ENCODE measurements at regions not wholly inside any gene's neighbourhood (a gene's known extent, or its start where the extent isn't known, plus 50 kb on each side); places are given as distances from the start of the nearest gene placed in this dataset.

DNA sequence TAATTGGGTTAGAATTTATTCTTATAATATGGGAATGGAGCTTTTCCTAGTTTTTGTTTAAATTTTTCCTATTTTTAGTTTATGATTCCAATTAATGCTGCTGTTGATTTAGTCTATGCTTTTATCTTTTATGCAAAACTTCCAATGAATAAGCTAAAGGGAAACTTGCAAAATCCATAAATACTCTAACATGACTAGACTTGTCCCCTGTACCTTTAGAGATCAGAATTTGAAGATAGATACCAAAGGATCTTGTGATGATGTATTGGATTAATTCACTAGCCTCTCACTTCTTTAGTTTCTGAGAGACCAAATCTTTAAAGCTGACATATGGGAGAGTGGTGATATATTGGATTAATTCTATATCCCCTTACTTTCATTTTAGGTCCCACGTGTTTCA lies 306.6 kb upstream of the PRMT6 start:
- no peak for DNase-seq
- Histone ChIP-seq H3K36me3 (no peaks in the 10 kb centered on the region), H3K9me3 (replicated peaks) (no peaks in the 10 kb centered on the region), H3K4me1 (no peaks in the 10 kb centered on the region), H3K4me3 (no peak overlapping the region), H3K27me3 (ENCODE audit: low read depth) (no peaks in the 10 kb centered on the region), H3K27ac (replicated peaks) (no peak overlapping the region)
- intact Hi-C loops (cut with micrococcal nuclease): no loop called here
- TF ChIP-seq, protein P1, sequence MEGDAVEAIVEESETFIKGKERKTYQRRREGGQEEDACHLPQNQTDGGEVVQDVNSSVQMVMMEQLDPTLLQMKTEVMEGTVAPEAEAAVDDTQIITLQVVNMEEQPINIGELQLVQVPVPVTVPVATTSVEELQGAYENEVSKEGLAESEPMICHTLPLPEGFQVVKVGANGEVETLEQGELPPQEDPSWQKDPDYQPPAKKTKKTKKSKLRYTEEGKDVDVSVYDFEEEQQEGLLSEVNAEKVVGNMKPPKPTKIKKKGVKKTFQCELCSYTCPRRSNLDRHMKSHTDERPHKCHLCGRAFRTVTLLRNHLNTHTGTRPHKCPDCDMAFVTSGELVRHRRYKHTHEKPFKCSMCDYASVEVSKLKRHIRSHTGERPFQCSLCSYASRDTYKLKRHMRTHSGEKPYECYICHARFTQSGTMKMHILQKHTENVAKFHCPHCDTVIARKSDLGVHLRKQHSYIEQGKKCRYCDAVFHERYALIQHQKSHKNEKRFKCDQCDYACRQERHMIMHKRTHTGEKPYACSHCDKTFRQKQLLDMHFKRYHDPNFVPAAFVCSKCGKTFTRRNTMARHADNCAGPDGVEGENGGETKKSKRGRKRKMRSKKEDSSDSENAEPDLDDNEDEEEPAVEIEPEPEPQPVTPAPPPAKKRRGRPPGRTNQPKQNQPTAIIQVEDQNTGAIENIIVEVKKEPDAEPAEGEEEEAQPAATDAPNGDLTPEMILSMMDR (IDR thresholded peaks at IDR 0.05; ENCODE audit: borderline replicate concordance): no peak

DNA sequence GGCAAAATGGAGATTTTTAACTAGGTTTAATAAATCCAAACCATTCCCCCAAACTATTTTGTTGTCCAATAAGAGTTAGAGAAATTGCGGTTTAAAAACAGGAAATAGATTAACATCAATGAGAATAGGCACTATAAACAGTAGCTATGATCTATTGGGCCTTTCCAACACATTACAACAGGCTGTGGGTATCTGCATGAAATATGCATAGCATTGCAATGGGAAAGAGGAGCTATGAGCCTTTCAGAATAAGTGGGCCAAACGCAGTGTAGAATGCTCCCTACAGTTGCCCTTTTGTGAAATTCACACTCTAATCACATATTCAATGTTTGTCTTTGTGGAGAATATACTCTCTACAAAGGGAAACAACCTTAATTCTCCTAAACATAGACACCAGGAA lies 305.5 kb upstream of the PRMT6 start:
- intact Hi-C loops (cut with micrococcal nuclease): no loop called here
- Histone ChIP-seq H3K4me1 (no peaks in the 10 kb centered on the region), H3K4me3 (no peak overlapping the region), H3K36me3 (no peaks in the 10 kb centered on the region), H3K9me3 (replicated peaks) (no peaks in the 10 kb centered on the region), H3K27ac (replicated peaks) (no peak overlapping the region), H3K27me3 (ENCODE audit: low read depth) (no peaks in the 10 kb centered on the region)
- TF ChIP-seq, protein P1 (IDR thresholded peaks at IDR 0.05; ENCODE audit: borderline replicate concordance): no peak
- no peak for DNase-seq

DNA sequence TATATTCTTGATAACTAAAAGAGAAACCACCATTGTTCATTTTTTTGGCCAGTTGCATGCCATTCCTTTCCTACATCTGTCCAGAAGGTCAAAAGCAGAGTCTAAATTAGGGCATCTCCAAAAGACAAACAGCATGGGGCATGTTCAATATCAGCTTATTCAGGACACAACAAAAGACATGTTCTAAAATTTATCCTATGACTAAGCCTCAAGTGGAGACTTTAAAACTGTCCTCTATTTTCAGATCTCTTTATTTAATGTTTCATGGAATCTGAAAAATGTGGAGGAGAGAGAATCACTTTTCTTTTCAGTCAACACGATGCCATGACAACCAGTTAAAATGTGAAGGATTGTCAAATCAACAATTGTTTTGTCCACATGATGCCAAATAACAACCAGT lies 303.4 kb upstream of the PRMT6 start:
- TF ChIP-seq, protein P1 (IDR thresholded peaks at IDR 0.05; ENCODE audit: borderline replicate concordance): no peak
- DNase-seq: no peak
- Histone ChIP-seq H3K36me3 (no peaks in the 10 kb centered on the region), H3K27ac (replicated peaks) (no peak overlapping the region), H3K4me1 (no peaks in the 10 kb centered on the region), H3K4me3 (no peak overlapping the region), H3K27me3 (ENCODE audit: low read depth) (no peaks in the 10 kb centered on the region), H3K9me3 (replicated peaks) (no peaks in the 10 kb centered on the region)
- intact Hi-C loops (cut with micrococcal nuclease): no loop called here

DNA sequence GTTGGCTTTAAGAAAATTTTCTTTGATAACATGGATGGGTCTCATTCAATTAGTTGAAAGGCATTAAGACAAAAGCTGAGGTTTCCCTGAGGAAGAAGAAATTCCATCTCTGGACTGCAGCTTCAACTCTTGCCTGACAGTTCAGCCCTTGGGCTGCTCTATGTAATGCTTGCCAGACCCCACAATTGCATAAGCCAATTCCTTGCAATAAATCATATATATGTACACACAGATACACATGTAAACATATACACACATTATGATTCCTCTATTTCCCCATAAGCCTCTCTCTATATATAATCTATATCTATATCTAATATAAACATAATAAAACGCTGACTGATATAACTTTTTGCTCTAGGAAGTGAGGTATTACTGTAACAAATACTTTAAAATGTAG lies 301.5 kb upstream of the PRMT6 start:
- TF ChIP-seq, protein P1 (IDR thresholded peaks at IDR 0.05; ENCODE audit: borderline replicate concordance): no peak
- Histone ChIP-seq H3K36me3 (no peaks in the 10 kb centered on the region), H3K4me3 (no peak overlapping the region), H3K4me1 (no peaks in the 10 kb centered on the region), H3K27me3 (ENCODE audit: low read depth) (no peaks in the 10 kb centered on the region), H3K27ac (replicated peaks) (no peak overlapping the region), H3K9me3 (replicated peaks) (no peaks in the 10 kb centered on the region)
- DNase-seq: no peak
- intact Hi-C loops (cut with micrococcal nuclease): no loop called here

DNA sequence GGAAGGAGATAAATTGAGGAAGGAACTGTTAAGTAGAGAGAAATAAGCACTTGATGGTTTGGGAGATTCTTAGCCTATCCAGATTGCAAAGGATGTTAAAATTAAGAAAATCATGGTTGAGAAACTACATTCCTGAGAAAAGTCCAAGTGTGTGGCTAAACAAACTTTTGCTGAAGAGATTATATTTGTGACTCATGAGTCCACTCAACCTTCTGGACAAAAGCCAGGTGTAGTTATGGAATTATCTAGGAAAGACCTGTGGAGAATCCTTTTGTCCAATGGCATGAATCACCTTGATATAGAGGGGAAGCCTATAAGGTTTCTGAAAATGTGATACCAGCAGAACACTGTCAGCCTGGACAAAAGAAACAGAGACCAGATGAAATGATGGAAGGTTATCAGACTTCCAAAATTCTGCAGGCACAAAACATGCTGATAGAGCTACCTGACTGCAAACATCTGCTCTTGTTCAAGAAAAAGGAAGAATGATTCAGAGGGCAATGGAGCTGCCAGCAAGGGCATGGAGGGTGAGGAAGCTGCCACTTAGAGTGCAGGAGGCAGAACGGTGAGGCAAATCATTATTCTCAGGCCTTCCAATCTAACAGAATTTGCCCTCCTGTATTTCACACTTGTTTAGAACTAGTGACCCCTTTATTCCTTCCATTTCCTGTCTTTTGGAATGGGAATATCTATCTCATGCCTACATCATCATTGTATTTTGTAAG lies 300.6 kb upstream of the PRMT6 start:
- Histone ChIP-seq H3K4me3 (no peak overlapping the region), H3K4me1 (no peaks in the 10 kb centered on the region), H3K9me3 (replicated peaks) (no peaks in the 10 kb centered on the region), H3K27me3 (ENCODE audit: low read depth) (no peaks in the 10 kb centered on the region), H3K27ac (replicated peaks) (no peak overlapping the region), H3K36me3 (no peaks in the 10 kb centered on the region)
- TF ChIP-seq, protein P1 (IDR thresholded peaks at IDR 0.05; ENCODE audit: borderline replicate concordance): no peak
- intact Hi-C loops (cut with micrococcal nuclease): no loop called here
- no peak for DNase-seq

Data from left ventricle myocardium inferior (tissue), 1 donor.